GM19438 (cell line): ENCODE measurements at regions not wholly inside any gene's neighbourhood (a gene's known extent, or its start where the extent isn't known, plus 50 kb on each side); places are given as distances from the start of the nearest gene placed in this dataset.
"Not testable (repeated sequence)": the region's sequence is repeated elsewhere in the genome, so short reads cannot be mapped to it uniquely, and the experiment has no call there.

Experiments used
- ATAC-seq: cut with Tn5 transposase; IDR thresholded peaks from one replicate; pipeline ENCODE4 v1.9.1; 2021; ENCODE audit warnings: low read depth; ENCODE audit not compliant: unreplicated experiment

DNA sequence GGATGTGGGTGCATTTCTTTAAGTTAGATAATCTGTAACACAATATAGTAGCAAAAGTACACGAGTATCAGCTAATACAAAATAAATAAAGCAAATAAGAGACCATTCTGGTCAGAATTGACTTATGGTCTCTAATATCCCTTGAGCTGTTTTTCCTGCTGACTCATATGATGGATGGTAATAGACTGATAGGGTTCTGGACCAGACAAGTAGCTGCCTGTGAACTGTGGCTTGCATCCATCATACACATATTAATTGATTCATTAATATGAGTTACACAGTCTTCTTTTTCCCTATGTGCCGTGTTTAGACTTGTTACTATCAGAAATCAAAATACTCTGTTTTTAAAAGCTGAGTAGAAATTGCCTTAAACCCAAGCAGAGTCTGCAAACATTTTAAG, 762.8 kb downstream of the GATA3 start:
- no peak for ATAC-seq

DNA sequence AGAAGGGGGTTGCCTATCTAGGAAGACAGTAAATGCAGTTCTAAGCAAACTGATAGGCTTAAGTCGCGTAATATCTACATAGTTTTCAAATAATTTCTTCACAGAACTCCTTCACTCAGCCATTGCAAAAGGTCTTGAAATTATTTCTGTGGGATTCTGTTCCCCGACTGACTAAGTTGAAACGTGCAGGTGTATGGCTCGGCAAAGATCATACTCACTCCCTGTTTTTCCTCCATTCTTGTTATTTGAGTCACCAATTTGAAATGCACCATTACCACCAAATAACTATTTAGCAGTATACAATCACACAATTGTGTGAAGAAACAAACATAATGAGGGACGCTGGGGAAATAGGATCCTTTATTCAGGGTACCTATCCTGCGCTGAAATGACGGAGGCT, 771.1 kb downstream of the GATA3 start:
- no peak for ATAC-seq

DNA sequence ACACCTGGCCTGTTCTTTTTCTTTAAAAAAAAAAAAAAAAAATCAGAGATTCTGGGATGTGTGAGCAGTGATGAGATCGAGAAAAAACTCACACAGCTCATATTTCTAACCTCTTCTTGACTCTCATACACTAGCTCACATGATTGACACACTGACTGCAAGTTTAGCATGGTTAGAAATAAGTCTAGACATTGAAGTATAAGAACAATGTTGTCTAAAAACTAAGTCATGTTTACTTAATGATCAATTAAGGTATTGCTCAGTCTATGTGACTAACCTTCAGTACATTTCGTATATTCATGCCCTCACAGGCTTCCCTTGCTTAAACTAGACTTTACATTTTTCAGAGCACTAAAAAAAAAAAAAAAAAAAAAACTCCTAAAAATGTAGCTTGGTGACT, 775.1 kb downstream of the GATA3 start:
- no peak for ATAC-seq

DNA sequence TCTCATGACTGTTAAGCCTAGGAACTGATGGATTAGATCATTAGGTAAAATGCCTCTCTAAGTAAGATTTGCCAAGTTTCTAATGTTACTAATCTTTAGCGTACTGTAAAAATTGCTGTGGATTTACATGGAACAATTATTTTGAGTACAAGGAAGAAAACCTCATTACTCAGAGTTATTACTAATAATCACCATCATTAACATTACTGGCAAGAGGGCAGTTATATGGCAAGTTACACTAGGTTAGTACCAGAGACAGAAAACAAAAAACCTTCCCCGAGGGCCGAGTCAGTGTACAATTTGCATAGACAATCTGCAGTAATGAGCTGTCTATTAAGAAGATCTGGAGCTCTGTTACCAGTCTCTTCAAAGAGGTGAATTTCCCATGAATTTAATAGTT, 775.6 kb downstream of the GATA3 start:
- ATAC-seq = no peak

DNA sequence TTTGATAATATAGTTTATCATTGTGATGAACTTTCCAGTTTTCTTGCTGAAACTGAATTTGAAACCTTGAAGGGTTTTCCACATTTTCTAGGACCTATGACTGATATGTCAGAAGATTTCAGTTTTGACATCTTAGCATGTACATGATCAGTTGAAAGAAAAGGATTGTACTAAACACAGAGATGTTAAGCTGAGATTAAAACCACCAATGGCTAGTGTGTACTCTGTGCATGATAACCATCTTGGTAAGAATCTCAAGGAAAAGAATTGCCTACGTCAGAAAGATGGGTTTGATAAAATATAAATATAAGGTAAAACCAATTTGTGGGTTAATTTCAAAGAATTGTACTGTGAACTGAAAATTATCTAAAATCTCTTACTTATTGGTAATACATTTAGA, 776.4 kb downstream of the GATA3 start:
- no peak for ATAC-seq

DNA sequence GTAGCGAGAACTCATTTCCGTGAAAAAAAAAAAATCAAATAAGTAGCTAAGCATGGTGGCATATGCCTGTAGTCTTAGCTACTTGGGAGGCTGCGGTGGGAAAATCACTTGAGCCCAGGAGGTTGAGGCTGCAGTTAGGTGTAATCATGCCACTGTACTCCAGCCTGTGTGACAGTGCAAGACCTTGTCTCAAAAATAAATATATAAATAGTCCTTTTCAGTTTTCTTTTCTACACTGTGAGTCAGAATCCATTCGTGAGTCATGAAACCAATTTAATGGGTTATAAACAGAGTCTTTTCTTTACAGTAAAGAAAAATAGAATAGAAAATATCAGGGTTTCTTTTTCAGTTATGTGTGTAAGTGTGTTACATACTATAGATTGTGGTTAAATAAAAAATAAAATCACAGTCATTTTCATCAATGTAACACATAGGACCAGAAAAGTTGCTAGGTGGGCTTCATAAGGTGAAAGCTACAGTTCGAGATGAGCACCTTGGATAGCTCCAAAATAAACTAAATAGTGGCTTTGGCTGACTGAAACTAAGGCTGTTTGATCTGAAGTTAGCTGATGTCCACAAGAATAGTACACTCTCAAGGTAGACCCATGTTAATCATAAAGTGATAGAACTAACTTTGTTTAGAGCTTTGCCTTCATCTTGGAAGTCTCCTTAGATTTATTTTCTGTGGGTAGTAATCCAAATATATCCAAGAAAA, 781.1 kb downstream of the GATA3 start:
- no peak for ATAC-seq

DNA sequence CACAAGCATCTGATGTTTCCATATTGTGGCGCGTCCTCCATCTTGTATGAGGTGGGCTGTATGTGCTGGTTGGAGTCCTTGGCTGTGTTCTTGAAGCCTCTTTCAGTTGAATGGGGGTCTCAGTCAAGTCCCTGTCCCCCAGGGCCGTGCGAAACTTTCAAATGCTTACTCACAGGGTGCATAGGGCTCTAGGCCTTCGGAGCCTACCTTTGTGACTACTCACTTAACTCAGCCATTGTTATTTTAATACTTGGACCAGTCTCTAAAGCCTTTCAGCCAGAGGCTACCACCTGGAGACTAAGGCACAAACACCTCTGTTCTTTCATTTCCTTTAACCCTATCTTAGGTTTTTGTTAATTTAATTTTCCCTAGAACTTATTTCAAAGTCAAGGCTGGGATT, 785.9 kb downstream of the GATA3 start:
- no peak for ATAC-seq

DNA sequence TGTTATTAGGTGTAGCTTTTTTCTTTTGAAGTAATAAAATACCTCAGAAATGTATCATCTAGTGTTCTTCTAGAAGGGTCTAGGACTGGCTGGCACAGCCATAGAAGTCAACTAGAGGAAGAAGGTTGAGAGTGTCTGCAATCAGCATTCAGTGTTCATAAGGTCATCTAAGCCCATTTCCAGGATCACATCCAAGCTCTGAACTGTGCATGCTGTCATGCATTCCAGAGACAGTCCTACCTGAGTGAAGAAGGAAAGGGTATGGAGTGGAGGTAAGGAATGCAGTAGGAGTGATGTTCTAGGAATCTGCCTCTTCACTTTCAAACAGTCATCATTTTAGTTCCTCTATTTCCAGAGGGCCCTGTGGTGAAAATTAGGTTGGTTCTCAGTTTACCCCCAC, 789.7 kb downstream of the GATA3 start:
- no peak for ATAC-seq

DNA sequence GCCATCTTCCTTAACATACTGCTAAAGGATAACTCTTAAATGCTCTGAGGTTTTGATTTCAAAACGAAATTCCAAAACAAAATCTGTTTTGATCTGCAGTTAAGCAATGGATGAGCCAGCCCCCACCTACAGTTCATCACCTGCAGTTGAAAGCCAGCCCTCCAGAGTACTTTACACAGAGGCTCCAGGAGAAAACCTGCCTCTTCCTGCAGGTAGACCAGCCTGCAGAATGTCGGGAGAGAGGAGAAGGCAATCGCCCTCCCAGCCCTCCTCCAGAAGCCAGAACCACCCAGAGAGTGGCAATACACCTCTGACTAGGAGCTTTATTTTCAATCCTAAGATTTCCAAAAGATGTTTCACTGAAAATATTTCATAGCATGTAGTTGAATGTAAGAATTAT, 798.1 kb downstream of the GATA3 start:
- no peak for ATAC-seq

DNA sequence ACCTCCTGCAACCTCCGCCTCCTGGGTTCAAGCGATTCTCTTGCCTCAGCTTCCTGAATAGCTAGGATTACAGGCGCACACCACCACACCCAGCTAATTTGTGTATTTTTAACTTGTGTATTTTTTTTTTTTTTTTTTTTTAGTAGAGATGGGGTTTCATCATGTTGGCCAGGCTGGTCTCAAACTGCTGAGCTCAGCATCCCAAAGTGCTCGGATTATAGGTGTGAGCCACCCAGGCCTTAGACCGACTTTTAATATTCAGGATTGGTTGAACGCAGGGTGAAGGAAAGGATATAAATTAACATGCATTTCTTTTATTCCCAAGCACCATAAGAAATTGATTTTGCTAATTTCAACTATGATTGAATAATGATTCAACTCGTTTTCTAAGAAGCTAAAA, 798.6 kb downstream of the GATA3 start:
- ATAC-seq = no peak

DNA sequence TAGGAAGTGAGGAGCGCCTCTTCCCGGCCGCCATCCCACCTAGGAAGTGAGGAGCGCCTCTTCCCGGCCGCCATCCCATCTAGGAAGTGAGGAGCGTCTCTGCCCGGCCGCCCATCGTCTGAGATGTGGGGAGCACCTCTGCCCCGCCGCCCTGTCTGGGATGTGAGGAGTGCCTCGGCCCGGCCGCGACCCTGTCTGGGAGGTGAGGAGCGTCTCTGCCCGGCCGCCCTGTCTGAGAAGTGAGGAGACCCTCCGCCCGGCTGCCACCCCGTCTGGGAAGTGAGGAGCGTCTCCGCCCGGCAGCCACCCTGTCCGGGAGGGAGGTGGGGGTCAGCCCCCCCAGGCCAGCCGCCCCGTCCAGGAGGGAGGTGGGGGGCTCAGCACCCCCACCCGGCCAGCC, 814.4 kb downstream of the GATA3 start:
- ATAC-seq = not testable (repeated sequence)

DNA sequence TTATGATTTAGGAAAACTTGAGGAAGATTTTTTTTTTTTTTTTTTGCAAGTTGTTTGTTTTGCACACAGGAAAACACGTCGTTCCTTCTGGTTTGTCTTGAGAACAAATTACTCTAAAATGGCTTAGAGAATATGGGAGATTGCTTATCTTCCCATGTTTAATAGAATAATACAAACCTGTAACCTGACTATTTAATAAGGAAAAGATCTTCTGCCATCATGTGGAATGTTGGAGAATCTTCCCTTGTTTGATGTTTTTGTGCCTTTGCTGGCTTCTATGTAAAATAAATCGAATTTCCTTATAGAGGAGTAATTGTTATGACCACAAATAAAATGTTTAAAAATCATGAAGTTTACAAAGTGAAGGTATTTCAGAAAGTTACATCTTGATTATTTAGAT, 818.8 kb downstream of the GATA3 start:
- ATAC-seq = no peak

DNA sequence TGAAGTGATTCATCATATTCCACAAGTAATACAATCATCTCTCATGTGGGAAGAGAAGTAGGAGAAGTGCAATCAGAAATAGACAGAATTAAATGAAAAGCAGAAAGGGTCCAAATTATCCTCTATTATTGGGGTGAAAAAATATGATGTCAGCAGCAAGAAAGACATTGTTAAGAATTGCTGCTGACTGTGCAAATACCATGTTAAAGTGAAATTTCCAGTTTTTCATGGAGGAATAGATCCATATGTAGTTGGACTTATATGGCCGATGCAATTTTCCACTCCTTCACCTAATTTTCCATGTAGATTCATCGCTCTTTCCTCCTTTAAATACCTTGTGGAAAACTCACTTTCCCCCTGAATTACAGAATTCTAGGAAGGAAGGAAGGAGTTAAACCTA, 819.8 kb downstream of the GATA3 start:
- ATAC-seq = no peak

DNA sequence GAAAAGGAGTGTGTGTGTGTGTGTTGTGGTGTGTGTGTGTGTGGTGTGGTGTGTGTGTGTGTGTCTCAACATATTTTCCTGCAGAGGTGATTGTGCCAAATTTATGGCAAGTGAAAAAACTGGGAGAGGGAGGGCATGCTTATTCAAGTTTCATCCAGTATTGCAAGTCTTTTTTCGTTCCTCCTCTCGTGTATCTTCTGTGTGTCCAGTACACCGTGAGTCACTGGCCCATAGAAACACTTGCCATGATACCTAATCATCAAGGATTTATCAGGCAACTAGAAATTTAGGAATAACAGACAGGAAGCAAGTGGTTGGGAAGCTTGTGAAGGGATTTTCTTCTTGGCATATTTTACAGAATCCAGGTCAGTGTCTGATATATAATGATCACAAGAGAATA, 820.5 kb downstream of the GATA3 start:
- no peak for ATAC-seq

DNA sequence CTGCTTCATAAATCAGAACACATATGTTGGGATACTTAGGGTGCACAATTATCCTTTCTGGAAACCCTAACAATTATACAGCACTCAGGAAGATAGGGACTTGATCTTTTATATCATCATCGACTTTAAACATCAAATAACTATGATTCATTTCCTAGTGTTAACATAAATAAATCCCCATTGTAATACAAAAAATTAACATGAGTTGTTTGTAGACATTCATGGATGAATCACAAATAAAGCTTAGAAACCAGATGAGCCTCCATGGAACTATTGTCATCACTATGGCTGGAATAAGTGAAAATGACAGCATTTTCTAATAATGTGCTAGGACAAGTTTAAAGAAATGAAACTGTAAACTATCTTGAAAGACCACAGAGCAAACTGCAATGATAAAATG, 821.7 kb downstream of the GATA3 start:
- ATAC-seq = no peak

DNA sequence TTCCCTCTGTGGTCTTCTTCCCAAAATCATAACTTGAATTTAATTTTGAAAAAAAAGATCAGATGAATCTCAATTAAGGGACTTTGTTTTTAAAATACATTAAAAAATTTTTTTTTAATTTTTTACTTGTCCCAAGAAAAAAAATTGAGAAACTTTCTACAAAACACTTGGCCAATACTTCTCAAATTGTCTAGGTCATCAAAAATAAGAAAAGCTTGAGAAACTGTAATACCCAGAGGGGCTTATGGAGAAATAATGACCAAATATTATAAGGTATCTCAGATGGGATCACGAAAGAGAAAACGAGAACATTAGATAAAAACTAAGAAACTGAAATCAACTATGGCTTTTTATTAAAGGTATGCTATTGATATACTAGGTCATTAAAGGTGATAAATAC, 835.0 kb downstream of the GATA3 start:
- no peak for ATAC-seq

DNA sequence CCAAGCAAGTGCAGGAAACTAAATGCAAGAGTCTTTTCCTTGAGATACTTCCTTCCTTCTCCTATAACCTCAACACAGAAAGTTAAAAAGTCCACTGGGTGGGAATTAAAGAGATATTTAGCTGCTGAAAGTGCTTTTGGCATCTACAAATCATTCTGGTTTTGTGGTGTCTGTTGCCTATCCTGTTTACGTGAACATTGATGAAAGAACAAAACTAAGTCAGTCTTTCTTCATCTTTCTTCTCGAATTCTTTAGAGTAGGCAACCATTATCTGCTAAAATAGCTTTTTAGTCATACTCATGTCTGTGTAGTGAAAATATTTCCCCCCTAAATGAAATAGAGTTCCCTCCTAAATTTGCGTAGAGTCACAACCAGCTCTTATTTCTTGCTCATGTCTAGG, 838.6 kb downstream of the GATA3 start:
- no peak for ATAC-seq

DNA sequence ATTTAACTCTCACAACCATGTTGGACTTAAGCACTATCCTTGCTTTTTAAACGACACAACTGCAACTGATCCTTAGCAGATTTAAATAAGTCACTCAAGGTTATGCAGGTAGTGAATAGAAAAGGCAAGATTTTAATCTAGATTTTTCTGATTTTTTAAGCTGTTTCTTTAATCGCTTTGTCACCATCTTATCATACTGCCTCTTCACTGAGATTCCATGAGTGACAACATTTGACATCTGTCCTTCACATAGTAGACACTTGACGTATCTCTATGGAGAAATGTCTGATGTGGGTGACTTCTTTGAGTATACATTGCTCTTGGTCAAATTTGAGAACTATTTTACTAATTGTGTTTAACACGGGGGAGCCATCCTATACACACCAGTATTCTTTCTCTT, 839.7 kb downstream of the GATA3 start:
- no peak for ATAC-seq

DNA sequence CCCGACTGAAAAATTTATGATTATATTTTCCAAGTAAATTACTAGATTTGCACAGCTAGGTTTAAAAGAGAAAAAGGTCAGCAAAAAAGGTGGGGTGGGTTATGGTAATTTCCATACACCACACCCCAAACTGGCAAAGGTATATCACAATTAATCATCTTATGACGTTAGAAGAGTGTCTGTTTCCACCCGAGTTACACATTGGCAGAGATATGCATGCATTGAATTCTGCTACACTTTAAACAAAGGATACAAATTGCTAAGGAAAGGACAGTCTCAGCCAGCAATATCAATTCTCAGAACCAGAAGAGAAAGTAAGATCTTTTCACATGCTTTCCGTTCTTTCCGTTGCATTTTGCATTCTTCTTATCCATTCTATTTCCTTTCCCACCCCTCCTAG, 843.3 kb downstream of the GATA3 start:
- no peak for ATAC-seq

DNA sequence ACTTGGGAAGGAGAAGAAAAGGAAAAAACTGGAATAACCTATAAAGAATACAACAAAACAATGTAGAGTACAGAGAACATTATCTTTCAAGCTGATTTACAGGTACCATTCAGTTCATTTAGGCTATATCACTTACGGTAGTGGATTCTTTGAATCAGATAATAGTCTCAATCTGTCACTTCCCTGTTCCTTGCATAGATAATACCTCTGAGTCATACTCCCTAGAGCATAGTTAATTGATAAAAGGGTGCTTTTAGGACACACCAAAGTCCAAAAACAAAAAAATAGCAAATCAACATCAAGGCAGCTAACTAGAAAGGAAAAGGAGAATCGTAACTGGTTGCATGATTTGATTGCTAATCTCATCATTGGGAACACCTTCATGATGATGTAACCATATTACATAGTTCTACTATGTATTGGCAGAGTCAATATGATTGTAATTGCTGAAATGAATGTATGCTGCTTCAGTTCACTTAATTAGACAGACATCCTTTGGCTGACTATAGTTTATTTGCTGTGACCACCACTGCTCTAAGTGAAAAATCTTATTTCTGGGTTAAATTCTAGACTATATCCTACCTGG, 844.4 kb downstream of the GATA3 start:
- no peak for ATAC-seq

DNA sequence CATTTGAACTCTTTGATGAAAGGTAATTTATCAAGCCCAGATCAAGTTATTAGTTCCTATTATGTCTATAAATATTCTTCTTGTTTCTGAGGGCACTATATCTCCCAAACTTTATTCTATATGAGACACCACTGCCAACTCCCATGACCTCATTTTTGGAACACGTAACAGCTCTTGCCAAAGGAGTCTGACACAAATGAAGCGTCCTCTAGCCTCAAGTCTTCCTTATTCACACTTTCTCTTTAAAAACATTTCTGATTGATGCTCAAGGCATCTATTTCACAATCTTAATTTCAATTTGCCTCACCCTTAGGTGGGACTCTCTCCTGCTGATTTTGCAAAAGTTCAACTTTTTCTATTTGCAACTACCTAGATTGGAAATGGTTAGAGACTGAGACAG, 848.4 kb downstream of the GATA3 start:
- no peak for ATAC-seq

DNA sequence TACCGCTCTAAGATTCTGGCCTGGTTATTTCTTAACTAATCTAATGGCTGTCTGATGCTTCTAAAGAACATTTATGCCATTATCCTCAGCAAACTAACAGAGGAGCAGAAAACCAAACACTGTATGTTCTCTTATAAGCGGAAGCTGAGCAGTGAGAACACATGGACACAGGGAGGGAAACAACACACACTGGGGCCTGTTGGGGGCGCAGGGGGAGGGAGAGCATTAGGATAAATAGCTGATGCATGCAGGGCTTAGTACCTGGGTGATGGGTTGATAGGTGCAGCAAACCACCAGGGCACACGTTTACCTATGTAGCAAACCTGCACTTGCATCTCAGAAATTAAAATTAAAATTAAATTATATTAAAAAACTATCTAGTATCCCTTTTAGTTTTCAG, 853.5 kb downstream of the GATA3 start:
- ATAC-seq = no peak

DNA sequence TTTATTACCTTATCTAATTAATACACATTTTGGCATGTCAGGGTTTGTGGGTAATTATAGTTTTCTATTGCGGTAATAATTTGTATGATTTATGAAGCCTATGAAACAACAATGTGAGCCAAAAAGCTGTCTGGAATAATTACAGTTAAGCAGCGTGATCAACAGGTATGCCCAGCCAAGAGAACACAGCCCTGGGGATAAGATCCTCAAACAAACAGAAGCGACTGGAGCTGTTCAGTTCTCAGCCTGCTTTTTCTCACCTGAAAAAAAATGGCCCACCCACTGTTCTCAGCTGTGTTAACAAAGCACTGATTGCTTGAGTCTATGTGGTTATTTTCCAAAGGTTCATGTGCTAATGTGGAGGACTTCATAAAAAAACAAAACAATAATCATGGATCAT, 855.8 kb downstream of the GATA3 start:
- ATAC-seq = no peak
